Tibial nerve (tissue), 4 donors: ENCODE measurements at regions not wholly inside any gene's neighbourhood (a gene's known extent, or its start where the extent isn't known, plus 50 kb on each side); places are given as distances from the start of the nearest gene placed in this dataset.
"Not testable (repeated sequence)": the region's sequence is repeated elsewhere in the genome, so short reads cannot be mapped to it uniquely, and the experiment has no call there.

Experiments
- DNase-seq, 2 donors: peaks; one replicate each; pipeline ENCODE4 v3.0.0-alpha.2; 2019; ENCODE audit warnings: low spot score in 2 of 2
- H3K27ac ChIP-seq, 4 donors: fragments of 200-600 bp; sonication (generic) in 3 of 4; one replicate each; pipeline ENCODE4 v1.5.1; 2017 to 2019; ENCODE audit warnings: mild to moderate bottlenecking in 1 of 4
- H3K27me3 ChIP-seq, 2 donors: fragments of 200-600 bp; sonication (generic) in 1 of 2; one replicate each; pipeline versions ENCODE4 v1.5.1 to v1.6.0; 2017 to 2019
- H3K36me3 ChIP-seq, 3 donors: fragments of 200-600 bp; sonication (generic); one replicate each; pipeline ENCODE4 v1.5.1; 2018 to 2019
- H3K4me1 ChIP-seq, 4 donors: fragments of 200-600 bp; sonication (generic) in 3 of 4; one replicate each; pipeline ENCODE4 v1.5.1; 2017 to 2019
- H3K4me3 ChIP-seq, 4 donors: fragments of 200-600 bp; sonication (generic) in 3 of 4; one replicate each; pipeline ENCODE4 v1.5.1; 2017 to 2019; ENCODE audit warnings: mild to moderate bottlenecking in 1 of 4, moderate library complexity in 1 of 4
- H3K9me3 ChIP-seq, 4 donors: fragments of 200-600 bp; sonication (generic) in 3 of 4; one replicate each; pipeline ENCODE4 v1.5.1; 2017 to 2019
- CTCF ChIP-seq, 5 experiments: fragments of 200-600 bp in 3 of 5; fragments of 450-650 bp in 2 of 5; sonication (generic) in 3 of 5; IDR thresholded peaks; one replicate each; pipeline ENCODE4 v1.5.1; 2016 to 2019; ENCODE audit warnings: antibody characterized with exemption in 5 of 5, mild to moderate bottlenecking in 3 of 5, moderate library complexity in 2 of 5
- EP300 ChIP-seq, 2 donors: sonication (generic); formaldehyde crosslinking; IDR thresholded peaks; one replicate each; pipeline ENCODE4 v1.6.1; 2017; ENCODE audit warnings: antibody characterized with exemption in 2 of 2, mild to moderate bottlenecking in 1 of 2
- POLR2A ChIP-seq, 2 donors: fragments of 450-650 bp; IDR thresholded peaks; one replicate each; pipeline ENCODE4 v1.6.1; 2017; ENCODE audit warnings: antibody characterized with exemption in 2 of 2, mild to moderate bottlenecking in 2 of 2, moderate library complexity in 2 of 2
- WGBS, 2 donors: methylation state at CpG; one replicate each; pipeline ENCODE4 v1.1.5; 2018; 5-methylcytosine and 5-hydroxymethylcytosine counted together

GRCh38 chr1:82371844-82372498, 571.2 kb downstream of the ADGRL2 start:
- Histone ChIP-seq H3K4me1 (no peaks in the 10 kb centered on the region), H3K36me3 (no peaks in the 10 kb centered on the region), H3K9me3 (peaks cover 0 to 9% (median 0%) of the 10 kb centered on the region in 4 donors), H3K4me3 (no peak overlapping the region), H3K27ac (no peak overlapping the region), H3K27me3 (no peaks in the 10 kb centered on the region)
- DNase-seq, result no peak
- WGBS, 2 donors, result 58 to 60% methylated on average over 3 of the region's 3 CpGs
- no peak for TF ChIP-seq POLR2A (IDR thresholded peaks at IDR 0.05)
- no peak for TF ChIP-seq EP300 (IDR thresholded peaks at IDR 0.05)
- TF ChIP-seq CTCF (IDR thresholded peaks at IDR 0.05), result no peak

- H3K27ac ChIP-seq, result no peak overlapping the region
- no peaks in the 10 kb centered on the region for H3K36me3 ChIP-seq
- no peak for DNase-seq
- H3K4me1 ChIP-seq, result no peaks in the 10 kb centered on the region
- no peaks in the 10 kb centered on the region for H3K9me3 ChIP-seq
- H3K27me3 ChIP-seq, result no peaks in the 10 kb centered on the region
- no peak overlapping the region for H3K4me3 ChIP-seq
- no peak for TF ChIP-seq POLR2A (IDR thresholded peaks at IDR 0.05)
- TF ChIP-seq CTCF (IDR thresholded peaks at IDR 0.05), result no peak
- TF ChIP-seq EP300 (IDR thresholded peaks at IDR 0.05), result no peak
- WGBS, 2 donors, result 94 to 99% methylated on average over 2 of the region's 2 CpGs
Measured at GRCh38 chr1:82367456-82367855, 566.7 kb downstream of the ADGRL2 start.

GRCh38 chr1:82366689-82367088, 566.0 kb downstream of the ADGRL2 start:
- WGBS, 2 donors, result 86 to 94% methylated on average over 2 of the region's 2 CpGs
- DNase-seq, result no peak
- Histone ChIP-seq H3K4me3 (no peak overlapping the region), H3K9me3 (no peaks in the 10 kb centered on the region), H3K27ac (no peak overlapping the region), H3K4me1 (no peaks in the 10 kb centered on the region), H3K27me3 (no peaks in the 10 kb centered on the region), H3K36me3 (no peaks in the 10 kb centered on the region)
- TF ChIP-seq EP300 (IDR thresholded peaks at IDR 0.05) (no peak), CTCF (IDR thresholded peaks at IDR 0.05) (no peak), POLR2A (IDR thresholded peaks at IDR 0.05) (no peak)

GRCh38 chr1:82359541-82359940, 558.8 kb downstream of the ADGRL2 start:
- 75 to 98% methylated on average over 5 of the region's 5 CpGs for WGBS, 2 donors
- H3K27me3 ChIP-seq, DNase-seq, H3K4me1 ChIP-seq, H3K4me3 ChIP-seq, H3K9me3 ChIP-seq, H3K27ac ChIP-seq, H3K36me3 ChIP-seq: not testable (repeated sequence)

GRCh38 chr1:82358706-82359105, 558.0 kb downstream of the ADGRL2 start:
- 72 to 78% methylated on average over 4 of the region's 4 CpGs for WGBS, 2 donors
- not testable (repeated sequence) for H3K4me3 ChIP-seq, H3K27me3 ChIP-seq, H3K9me3 ChIP-seq, DNase-seq, H3K4me1 ChIP-seq, H3K27ac ChIP-seq, H3K36me3 ChIP-seq

- H3K27ac ChIP-seq, H3K27me3 ChIP-seq, H3K4me1 ChIP-seq, H3K36me3 ChIP-seq, DNase-seq, H3K9me3 ChIP-seq, H3K4me3 ChIP-seq: not testable (repeated sequence)
- WGBS, 2 donors, result 94 to 95% methylated on average over 5 of the region's 5 CpGs
Measured at GRCh38 chr1:82354546-82354945, 553.8 kb downstream of the ADGRL2 start.

GRCh38 chr1:82348487-82348886, 547.8 kb downstream of the ADGRL2 start:
- WGBS, 2 donors, result 85 to 90% methylated on average over 2 of the region's 2 CpGs
- Histone ChIP-seq H3K27ac (no peak overlapping the region), H3K27me3 (no peaks in the 10 kb centered on the region), H3K4me1 (no peaks in the 10 kb centered on the region), H3K36me3 (no peaks in the 10 kb centered on the region), H3K4me3 (no peak overlapping the region), H3K9me3 (peaks cover 0 to 5% (median 0%) of the 10 kb centered on the region in 4 donors)
- TF ChIP-seq CTCF (IDR thresholded peaks at IDR 0.05), result no peak
- no peak for TF ChIP-seq EP300 (IDR thresholded peaks at IDR 0.05)
- TF ChIP-seq POLR2A (IDR thresholded peaks at IDR 0.05), result no peak
- DNase-seq, result no peak
